NAMALWA (cell line): ENCODE measurements at regions not wholly inside any gene's neighbourhood (a gene's known extent, or its start where the extent isn't known, plus 50 kb on each side); places are given as distances from the start of the nearest gene placed in this dataset.

Source experiments
- DNase-seq: peaks from one replicate; pipeline ENCODE4 v3.0.0-alpha.2; 2015; ENCODE audit warnings: low spot score

DNA sequence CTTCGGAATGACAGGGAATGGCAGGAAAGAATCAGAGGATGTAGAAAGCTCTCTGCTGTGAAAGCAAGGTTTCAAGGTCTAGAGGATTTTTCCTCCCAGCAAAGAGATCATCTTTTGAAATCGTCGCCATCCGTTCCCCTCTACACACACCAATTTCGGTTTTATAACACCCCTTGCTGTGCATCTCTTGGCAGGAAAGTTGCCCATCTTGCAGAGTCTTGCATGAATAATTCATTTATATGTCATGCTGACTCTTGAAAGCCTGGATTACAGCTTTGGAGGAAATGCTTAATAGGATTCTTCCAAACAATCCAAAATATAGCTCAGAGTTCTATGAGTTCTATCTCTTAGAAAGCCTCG, 262.7 kb downstream of the CHL1 start:
- DNase-seq, result no peak

- DNase-seq, result no peak
Observed at GRCh38 chr3:461006-461405, 264.4 kb downstream of the CHL1 start.

GRCh38 chr3:462851-463250, 266.3 kb downstream of the CHL1 start:
- DNase-seq, result no peak

DNA sequence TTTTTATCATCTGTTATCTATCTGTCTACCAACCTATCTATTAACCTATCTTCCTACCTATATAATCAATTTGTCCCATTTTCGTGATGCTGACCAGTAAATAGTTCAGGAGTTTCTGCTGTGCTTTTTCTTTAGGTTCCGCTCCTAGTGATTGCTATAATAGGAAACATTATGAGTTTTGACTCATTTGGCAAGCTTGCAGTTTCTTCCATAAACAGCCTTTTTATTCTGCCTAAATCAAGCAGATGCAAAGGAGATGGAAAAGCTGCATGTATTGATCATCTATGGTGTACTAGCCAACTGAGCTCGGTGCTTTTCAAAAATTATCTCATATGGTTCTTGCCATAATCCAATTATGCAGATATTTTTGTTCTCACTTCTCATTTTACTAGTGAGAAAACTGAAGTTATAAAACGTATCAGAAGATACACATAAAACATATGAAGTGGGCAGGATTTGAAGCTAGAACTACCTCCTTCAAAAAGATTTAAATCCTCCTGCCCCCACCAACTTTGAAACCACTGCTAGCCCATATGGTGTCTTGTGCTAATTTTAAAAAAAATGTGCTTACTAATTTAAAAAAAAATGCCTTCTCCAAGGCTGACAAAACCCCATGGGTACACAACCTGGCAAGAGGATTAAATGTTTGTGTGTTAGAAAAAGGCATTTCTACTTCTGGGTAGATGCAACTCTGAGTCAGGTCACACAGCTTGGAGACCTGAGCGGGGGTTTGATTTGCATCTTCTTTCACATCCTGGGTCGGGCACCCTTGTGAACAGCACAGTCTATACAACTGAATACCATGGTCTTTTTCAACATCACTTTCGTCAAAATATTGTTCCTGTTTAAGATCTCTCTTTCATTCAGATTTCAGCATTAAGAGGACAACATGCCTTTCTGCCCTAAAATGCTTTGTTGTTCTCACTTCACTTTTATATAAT, 267.0 kb downstream of the CHL1 start:
- peak; percentile 5 for DNase-seq

DNA sequence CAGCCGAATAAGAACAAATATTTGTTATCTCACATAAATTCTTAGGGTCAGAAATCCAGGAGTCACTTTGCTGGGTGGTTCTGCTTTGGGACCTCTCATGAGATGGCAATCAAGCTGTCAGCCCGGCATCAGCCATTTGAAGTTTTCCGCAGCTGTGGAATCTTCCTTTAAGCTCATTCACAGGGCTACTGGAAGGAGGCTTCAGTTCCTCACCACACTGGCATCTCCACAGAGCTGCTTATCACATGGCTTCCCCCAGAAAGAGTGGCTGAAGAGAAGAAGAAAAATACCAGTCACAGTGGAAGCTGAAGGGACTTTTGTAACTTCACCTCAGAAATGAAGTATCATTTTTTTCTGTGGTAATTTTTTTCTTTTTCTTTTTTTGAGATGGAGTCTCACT, 267.7 kb downstream of the CHL1 start:
- DNase-seq, result no peak

DNA sequence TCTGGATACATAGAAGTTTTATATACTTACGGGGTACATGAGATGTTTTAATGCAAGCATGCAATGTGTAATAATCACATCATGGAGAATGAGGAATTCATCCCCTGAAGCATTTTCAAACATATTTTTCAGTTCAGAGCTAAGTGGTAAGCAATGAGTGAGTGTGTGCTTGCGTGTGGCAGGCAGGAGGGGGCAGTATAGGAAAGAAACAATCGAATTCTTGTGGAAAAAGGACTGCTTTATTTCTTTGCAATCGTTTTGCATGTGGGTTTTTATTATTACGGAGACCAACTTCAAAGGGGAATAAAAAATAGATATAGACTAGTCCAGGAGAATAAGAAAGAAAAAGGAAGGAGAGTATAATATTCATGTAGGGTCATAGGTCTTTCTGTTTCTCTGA, 271.6 kb downstream of the CHL1 start:
- DNase-seq, result peak; percentile 25

DNA sequence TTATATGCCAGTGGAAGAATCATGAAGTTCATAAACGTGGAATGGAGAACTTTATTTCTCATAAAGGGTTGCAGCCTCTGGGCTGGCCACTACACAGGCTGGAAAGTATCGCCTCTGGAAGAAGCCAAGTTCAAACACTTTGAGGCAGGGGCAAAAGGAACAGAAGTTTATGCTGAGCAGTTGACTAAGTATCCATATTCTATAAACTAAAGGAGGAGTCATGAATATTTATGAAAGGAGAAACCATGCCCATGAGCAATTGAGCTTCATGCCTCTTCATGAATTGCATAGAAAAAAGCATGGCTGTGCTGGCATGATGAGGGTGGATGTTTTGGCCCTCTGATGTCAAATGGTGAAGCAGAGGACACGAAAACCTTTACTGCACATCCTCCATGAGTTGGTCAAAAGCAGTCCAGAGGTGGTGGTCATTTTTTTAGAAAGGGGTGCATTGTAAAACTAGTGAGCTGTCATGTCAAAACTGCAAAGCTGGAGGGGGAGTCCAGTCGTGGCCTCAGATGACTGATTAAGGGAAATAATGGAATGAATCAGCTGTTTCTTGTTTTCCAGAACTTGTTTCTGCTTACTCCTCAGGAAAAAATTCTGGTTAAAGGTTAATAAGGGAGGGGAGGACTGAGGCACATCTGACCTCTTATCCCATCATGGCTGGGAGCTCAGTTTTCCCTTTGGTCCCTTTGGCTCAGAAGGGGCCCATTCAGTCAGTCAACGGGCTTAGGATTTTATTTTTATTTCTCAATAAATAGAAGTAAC, 276.7 kb downstream of the CHL1 start:
- no peak for DNase-seq

- DNase-seq, result no peak
Observed at GRCh38 chr3:474828-475227, 278.3 kb downstream of the CHL1 start.

DNA sequence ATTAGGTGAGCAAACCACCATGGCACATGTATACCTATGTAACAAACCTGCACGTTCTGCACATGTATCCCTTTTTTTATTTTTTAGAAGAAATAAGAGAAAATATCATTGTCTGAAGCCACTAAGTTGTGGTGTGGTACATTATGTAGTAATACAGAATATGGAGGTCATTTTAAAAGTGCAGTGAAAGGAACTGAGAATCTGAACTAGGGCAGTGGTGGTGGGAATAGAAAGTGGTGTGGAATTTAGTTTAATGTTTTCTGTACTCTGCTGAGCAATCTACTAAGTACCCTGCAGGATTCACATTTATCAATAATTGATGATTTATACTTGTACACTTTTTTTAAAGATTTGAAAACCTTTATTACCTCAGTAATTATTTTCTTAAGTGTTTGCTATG, 283.5 kb downstream of the CHL1 start:
- DNase-seq, result no peak

DNA sequence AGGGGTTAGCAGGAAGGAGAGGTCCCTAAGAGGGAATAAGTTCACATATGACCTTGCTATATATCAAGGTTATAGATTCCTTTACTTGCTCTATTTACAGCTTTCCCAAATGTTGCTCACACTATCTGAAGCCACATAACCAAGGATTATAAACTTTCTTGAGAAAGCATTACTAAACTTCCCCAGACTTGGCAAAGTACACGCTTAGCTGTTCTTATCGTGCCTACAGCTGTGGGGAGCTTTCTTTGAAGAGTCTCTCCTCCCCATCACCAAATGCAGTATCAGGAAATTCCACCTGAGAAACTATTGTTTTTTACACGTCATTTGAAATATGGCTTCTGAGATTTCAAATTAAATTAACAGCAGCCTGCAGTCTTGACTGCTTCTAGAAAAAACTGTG, 284.5 kb downstream of the CHL1 start:
- no peak for DNase-seq

GRCh38 chr3:481680-482079, 285.1 kb downstream of the CHL1 start:
- DNase-seq, result peak; percentile 38

- DNase-seq, result no peak
Observed at GRCh38 chr3:482479-482878, 285.9 kb downstream of the CHL1 start.

- no peak for DNase-seq
Observed at GRCh38 chr3:484341-484740, 287.8 kb downstream of the CHL1 start.

DNA sequence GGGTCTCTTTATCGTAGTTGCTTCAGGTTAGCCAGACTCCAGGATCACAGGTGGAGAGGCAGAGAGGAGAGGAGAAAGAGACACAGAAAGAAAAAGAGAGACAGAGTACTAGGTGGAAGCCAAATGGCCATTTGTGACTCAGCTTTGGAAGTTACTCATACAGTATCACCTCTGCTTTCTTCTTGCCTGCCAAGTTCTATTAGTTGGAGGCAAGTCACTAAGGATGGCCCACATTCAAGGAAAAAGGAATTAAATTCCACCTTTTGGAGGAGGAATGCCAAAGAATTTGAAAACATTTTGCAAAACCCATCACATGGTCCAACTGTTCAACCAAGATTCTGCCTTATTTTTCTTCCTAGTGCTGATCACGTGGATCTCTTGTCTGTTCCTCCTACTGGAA, 291.1 kb downstream of the CHL1 start:
- DNase-seq, result no peak

DNA sequence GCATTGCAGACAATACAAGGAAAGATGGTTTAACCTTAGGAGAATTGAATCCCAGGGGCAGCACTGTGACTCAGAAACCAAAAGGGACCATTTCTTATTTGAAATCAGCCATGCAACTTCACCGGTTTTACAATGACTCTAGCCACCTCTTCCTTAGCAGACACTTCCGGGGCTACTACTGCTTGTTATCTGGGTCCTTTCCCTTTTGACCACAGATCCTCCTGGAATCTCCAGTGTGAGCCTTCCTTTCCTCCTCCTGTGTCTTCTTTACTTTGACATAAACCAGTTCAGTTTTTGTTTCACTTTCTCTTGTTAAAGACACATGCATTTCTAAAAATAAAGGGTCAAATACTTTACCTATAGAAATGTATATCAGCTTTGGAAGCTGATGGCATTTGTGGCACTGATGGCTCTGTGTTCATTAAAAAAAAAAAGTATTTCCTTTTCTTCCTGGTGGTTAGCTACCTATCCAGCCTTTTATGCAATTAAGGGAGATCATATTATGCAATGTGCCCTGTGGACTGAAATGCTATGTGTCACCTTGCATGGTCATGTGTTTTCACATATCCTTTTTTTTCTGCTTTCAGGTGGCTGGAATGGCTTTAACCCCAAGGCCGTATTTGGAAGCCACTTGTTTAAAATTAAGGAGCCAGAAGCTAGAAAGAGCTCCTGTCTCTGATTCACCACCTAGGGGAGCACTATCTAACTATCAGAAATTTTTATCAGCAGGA, 296.2 kb downstream of the CHL1 start:
- DNase-seq, result no peak

- DNase-seq, result no peak
Observed at GRCh38 chr3:494190-494589, 297.6 kb downstream of the CHL1 start.

GRCh38 chr3:498487-498886, 301.9 kb downstream of the CHL1 start:
- no peak for DNase-seq

GRCh38 chr3:499001-499761, 302.6 kb downstream of the CHL1 start:
- no peak for DNase-seq

GRCh38 chr3:502486-502885, 305.9 kb downstream of the CHL1 start:
- no peak for DNase-seq

GRCh38 chr3:513301-513700, 316.7 kb downstream of the CHL1 start:
- DNase-seq, result no peak

GRCh38 chr3:514192-514591, 317.6 kb downstream of the CHL1 start:
- no peak for DNase-seq

DNA sequence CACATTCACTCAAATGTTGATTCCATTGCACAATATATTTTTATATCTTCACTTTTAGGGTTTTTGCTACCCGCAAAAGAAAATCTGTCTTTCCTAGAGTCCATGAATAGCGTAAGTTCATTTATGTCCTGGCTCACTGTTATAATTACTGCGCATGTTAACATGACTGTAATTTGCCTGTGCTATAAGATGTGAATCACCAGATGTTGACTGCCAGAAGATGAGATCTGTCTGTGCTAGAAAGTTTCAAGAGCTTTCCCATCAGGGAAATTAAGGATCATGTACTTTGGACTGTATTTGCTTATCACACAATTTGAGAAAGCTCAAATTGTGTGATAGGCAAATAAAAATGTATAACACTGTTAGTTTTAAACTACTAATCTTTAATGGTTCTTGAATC, 322.5 kb downstream of the CHL1 start:
- DNase-seq, result no peak
